ENCODE measurements at regions not wholly inside any gene's neighbourhood (a gene's known extent, or its start where the extent isn't known, plus 50 kb on each side); places are given as distances from the start of the nearest gene placed in this dataset.
A peak's percentile ranks its signal among the peaks of the same experiment; 100 is the strongest.

- Mint-ChIP-seq H3K4me1 (ENCODE audit: low read depth, unreplicated experiment) (no peaks in the 10 kb centered on the region), H3K27ac (ENCODE audit: unreplicated experiment) (no peak overlapping the region), H3K36me3 (ENCODE audit: low read depth, unreplicated experiment) (no peaks in the 10 kb centered on the region), H3K9me3 (ENCODE audit: unreplicated experiment) (no peaks in the 10 kb centered on the region), H3K4me3 (ENCODE audit: unreplicated experiment) (no peak overlapping the region), H3K27me3 (ENCODE audit: low read depth, unreplicated experiment) (peaks cover 2% of the 10 kb centered on the region)
- DNase-seq (ENCODE audit: low read depth): no peak
- Histone ChIP-seq H3K4me3 (ENCODE audit: insufficient read depth, low read depth, low read length) (no peak overlapping the region), H3K4me2 (ENCODE audit: low read length) (no peak overlapping the region), H4K20me1 (ENCODE audit: insufficient read depth, low read length) (no peaks in the 10 kb centered on the region), H3K9ac (ENCODE audit: low read length) (no peak overlapping the region), H3K27ac (ENCODE audit: low read depth, low read length) (no peak overlapping the region), H3K79me2 (ENCODE audit: insufficient read depth, low read length) (no peaks in the 10 kb centered on the region), H3K9me3 (ENCODE audit: insufficient read depth, low read depth, low read length) (no peaks in the 10 kb centered on the region), H3K36me3 (ENCODE audit: insufficient read depth, low read length) (no peaks in the 10 kb centered on the region), H3K27me3 (ENCODE audit: insufficient read depth, low read length) (no peaks in the 10 kb centered on the region), H3K4me1 (ENCODE audit: insufficient read depth, low read length) (no peaks in the 10 kb centered on the region), H2AFZ (ENCODE audit: low read depth, low read length) (no peak overlapping the region)
- TF ChIP-seq EZH2 (IDR thresholded peaks at IDR 0.05; ENCODE audit: insufficient read depth, low read length): no peak
- TF ChIP-seq, protein P1, sequence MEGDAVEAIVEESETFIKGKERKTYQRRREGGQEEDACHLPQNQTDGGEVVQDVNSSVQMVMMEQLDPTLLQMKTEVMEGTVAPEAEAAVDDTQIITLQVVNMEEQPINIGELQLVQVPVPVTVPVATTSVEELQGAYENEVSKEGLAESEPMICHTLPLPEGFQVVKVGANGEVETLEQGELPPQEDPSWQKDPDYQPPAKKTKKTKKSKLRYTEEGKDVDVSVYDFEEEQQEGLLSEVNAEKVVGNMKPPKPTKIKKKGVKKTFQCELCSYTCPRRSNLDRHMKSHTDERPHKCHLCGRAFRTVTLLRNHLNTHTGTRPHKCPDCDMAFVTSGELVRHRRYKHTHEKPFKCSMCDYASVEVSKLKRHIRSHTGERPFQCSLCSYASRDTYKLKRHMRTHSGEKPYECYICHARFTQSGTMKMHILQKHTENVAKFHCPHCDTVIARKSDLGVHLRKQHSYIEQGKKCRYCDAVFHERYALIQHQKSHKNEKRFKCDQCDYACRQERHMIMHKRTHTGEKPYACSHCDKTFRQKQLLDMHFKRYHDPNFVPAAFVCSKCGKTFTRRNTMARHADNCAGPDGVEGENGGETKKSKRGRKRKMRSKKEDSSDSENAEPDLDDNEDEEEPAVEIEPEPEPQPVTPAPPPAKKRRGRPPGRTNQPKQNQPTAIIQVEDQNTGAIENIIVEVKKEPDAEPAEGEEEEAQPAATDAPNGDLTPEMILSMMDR (IDR thresholded peaks at IDR 0.05; ENCODE audit: insufficient read depth, low read depth, low read length): no peak
- no peak for FAIRE-seq
These were observed 183.6 kb upstream of the TRPC5 start for GRCh38 chrX:112266136-112266535.

DNA sequence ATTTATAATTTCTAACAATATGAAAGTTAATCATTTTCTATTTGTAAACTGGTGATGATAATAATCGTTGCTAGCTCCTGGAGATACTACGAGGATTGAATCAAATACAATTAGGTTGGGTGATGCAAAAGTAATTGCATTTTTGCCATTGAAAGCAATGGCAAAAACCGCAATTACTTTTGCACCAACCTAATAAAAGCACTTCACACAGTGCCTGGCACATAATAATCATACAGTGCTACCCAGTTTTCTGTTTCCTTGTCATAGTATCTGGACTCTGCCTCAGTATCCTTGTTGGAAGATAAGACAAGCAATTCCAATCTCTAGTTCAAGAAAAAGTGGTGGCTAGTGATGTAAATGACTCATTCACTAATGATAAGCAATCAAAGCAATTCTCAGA lies 176.8 kb upstream of the TRPC5 start:
- Mint-ChIP-seq H3K9me3 (ENCODE audit: unreplicated experiment) (no peaks in the 10 kb centered on the region), H3K36me3 (ENCODE audit: low read depth, unreplicated experiment) (no peaks in the 10 kb centered on the region), H3K27me3 (ENCODE audit: low read depth, unreplicated experiment) (peaks cover 2% of the 10 kb centered on the region), H3K27ac (ENCODE audit: unreplicated experiment) (no peak overlapping the region), H3K4me3 (ENCODE audit: unreplicated experiment) (no peak overlapping the region), H3K4me1 (ENCODE audit: low read depth, unreplicated experiment) (no peaks in the 10 kb centered on the region)
- Histone ChIP-seq H3K4me3 (ENCODE audit: insufficient read depth, low read depth, low read length) (no peak overlapping the region), H2AFZ (ENCODE audit: low read depth, low read length) (no peak overlapping the region), H3K9me3 (ENCODE audit: insufficient read depth, low read depth, low read length) (no peaks in the 10 kb centered on the region), H3K79me2 (ENCODE audit: insufficient read depth, low read length) (no peaks in the 10 kb centered on the region), H3K27ac (ENCODE audit: low read depth, low read length) (no peak overlapping the region), H3K27me3 (ENCODE audit: insufficient read depth, low read length) (no peaks in the 10 kb centered on the region), H3K4me2 (ENCODE audit: low read length) (no peak overlapping the region), H3K9ac (ENCODE audit: low read length) (no peak overlapping the region), H4K20me1 (ENCODE audit: insufficient read depth, low read length) (no peaks in the 10 kb centered on the region), H3K36me3 (ENCODE audit: insufficient read depth, low read length) (no peaks in the 10 kb centered on the region), H3K4me1 (ENCODE audit: insufficient read depth, low read length) (no peaks in the 10 kb centered on the region)
- FAIRE-seq: peak; percentile 74
- no peak for DNase-seq (ENCODE audit: low read depth)
- TF ChIP-seq, protein P1 (IDR thresholded peaks at IDR 0.05; ENCODE audit: insufficient read depth, low read depth, low read length): no peak
- TF ChIP-seq EZH2 (IDR thresholded peaks at IDR 0.05; ENCODE audit: insufficient read depth, low read length): no peak

- no peak overlapping the region for H2AFZ ChIP-seq (ENCODE audit: low read depth, low read length)
- H3K9ac ChIP-seq (ENCODE audit: low read length): no peak overlapping the region
- no peaks in the 10 kb centered on the region for H3K4me1 Mint-ChIP-seq (ENCODE audit: low read depth, unreplicated experiment)
- no peaks in the 10 kb centered on the region for H4K20me1 ChIP-seq (ENCODE audit: insufficient read depth, low read length)
- no peaks in the 10 kb centered on the region for H3K9me3 Mint-ChIP-seq (ENCODE audit: unreplicated experiment)
- H3K27me3 ChIP-seq (ENCODE audit: insufficient read depth, low read length): no peaks in the 10 kb centered on the region
- FAIRE-seq: no peak
- H3K9me3 ChIP-seq (ENCODE audit: insufficient read depth, low read depth, low read length): no peaks in the 10 kb centered on the region
- H3K79me2 ChIP-seq (ENCODE audit: insufficient read depth, low read length): no peaks in the 10 kb centered on the region
- no peak overlapping the region for H3K4me3 ChIP-seq (ENCODE audit: insufficient read depth, low read depth, low read length)
- H3K27ac ChIP-seq (ENCODE audit: low read depth, low read length): no peak overlapping the region
- H3K27ac Mint-ChIP-seq (ENCODE audit: unreplicated experiment): no peak overlapping the region
- no peaks in the 10 kb centered on the region for H3K36me3 ChIP-seq (ENCODE audit: insufficient read depth, low read length)
- no peaks in the 10 kb centered on the region for H3K27me3 Mint-ChIP-seq (ENCODE audit: low read depth, unreplicated experiment)
- no peak overlapping the region for H3K4me3 Mint-ChIP-seq (ENCODE audit: unreplicated experiment)
- H3K4me2 ChIP-seq (ENCODE audit: low read length): no peak overlapping the region
- TF ChIP-seq EZH2 (IDR thresholded peaks at IDR 0.05; ENCODE audit: insufficient read depth, low read length): no peak
- TF ChIP-seq, protein P1 (IDR thresholded peaks at IDR 0.05; ENCODE audit: insufficient read depth, low read depth, low read length): no peak
- H3K4me1 ChIP-seq (ENCODE audit: insufficient read depth, low read length): no peaks in the 10 kb centered on the region
- no peak for DNase-seq (ENCODE audit: low read depth)
- no peaks in the 10 kb centered on the region for H3K36me3 Mint-ChIP-seq (ENCODE audit: low read depth, unreplicated experiment)
These were observed 172.3 kb upstream of the TRPC5 start for GRCh38 chrX:112254896-112255295.

Measured in astrocyte (in vitro differentiated cells and primary cell).